ENCODE measurements at regions not wholly inside any gene's neighbourhood (a gene's known extent, or its start where the extent isn't known, plus 50 kb on each side); places are given as distances from the start of the nearest gene placed in this dataset.
A peak's percentile ranks its signal among the peaks of the same experiment; 100 is the strongest.

DNA sequence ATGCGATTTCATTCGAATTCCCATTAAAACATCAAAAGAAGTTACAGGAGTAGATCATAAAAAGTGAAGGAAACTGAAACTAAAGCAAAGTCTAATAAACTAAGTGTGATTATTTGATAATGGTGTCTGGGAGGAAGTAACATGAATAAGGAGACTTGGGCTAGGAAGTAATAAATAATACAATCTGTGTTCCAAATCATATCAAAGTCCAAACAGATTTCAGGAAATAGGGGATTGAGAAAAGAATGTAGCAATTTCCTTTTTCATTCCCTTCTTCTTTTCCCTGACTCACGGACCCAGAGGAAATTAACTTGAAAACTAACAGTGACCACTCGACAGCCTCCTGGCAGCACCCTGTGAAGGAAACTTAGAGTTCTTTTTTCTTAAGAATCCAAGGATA lies 758.4 kb upstream of the GCFC2 start:
- Histone ChIP-seq H3K27ac (ENCODE audit: low read depth, low read length) (no peak overlapping the region), H3K4me2 (ENCODE audit: low read length) (no peak overlapping the region), H3K18ac (ENCODE audit: low read length) (no peak overlapping the region), H3K36me3 (ENCODE audit: control insufficient read depth, insufficient read depth, low read length) (no peaks in the 10 kb centered on the region), H3K9ac (ENCODE audit: low read length) (no peak overlapping the region), H3K79me2 (ENCODE audit: control insufficient read depth, insufficient read depth, low read length) (no peaks in the 10 kb centered on the region), H3K4me1 (ENCODE audit: control insufficient read depth, low read depth, low read length) (peaks cover 2% of the 10 kb centered on the region), H3K79me1 (ENCODE audit: low read length) (no peaks in the 10 kb centered on the region), H4K5ac (ENCODE audit: low read length) (no peak overlapping the region), H2BK5ac (ENCODE audit: low read length) (no peak overlapping the region), H3K4ac (ENCODE audit: low read depth, low read length) (no peak overlapping the region), H3K27me3 (ENCODE audit: insufficient read depth, low read length, poor library complexity) (no peaks in the 10 kb centered on the region), H2BK15ac (replicated peaks; ENCODE audit: low read depth) (no peak overlapping the region), H3K56ac (ENCODE audit: low read length) (no peak overlapping the region), H2AK5ac (ENCODE audit: low read length) (no peak overlapping the region), H2BK120ac (ENCODE audit: low read depth, low read length) (no peak overlapping the region), H4K8ac (ENCODE audit: low read depth, low read length) (no peak overlapping the region), H3K23ac (ENCODE audit: low read length) (no peak overlapping the region), H3K4me3 (ENCODE audit: low read length) (no peak overlapping the region)
- no CpG with 5 or more reads among the region's 4 CpGs for WGBS (ENCODE audit: extremely low coverage, insufficient coverage, low lambda C conversion rate)
- no peak for DNase-seq

DNA sequence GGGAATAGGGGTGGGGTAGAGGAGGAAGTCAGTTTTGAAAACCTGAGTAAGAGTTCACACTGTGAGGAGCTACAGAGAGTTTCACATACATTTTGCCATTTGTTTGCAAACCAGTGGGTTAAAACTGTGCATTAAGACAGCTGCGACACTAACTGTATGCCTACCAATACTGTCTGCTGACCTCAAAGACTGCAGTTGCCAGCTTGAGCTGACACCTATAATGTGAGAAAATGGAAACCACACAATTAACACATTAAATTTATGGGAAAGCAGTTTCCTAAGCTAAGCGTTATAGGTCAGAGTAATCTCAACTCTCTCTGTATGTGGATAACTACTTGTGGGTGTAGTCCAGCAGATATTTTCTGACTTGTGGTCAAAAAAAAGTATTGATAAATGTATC lies 756.6 kb upstream of the GCFC2 start:
- Histone ChIP-seq H3K27ac (ENCODE audit: low read depth, low read length) (no peak overlapping the region), H2BK120ac (ENCODE audit: low read depth, low read length) (no peak overlapping the region), H3K4me2 (ENCODE audit: low read length) (no peak overlapping the region), H2AK5ac (ENCODE audit: low read length) (no peak overlapping the region), H3K9ac (ENCODE audit: low read length) (no peak overlapping the region), H2BK15ac (replicated peaks; ENCODE audit: low read depth) (no peak overlapping the region), H3K18ac (ENCODE audit: low read length) (no peak overlapping the region), H3K4me1 (ENCODE audit: control insufficient read depth, low read depth, low read length) (peaks cover 2% of the 10 kb centered on the region), H2BK5ac (ENCODE audit: low read length) (no peak overlapping the region), H3K27me3 (ENCODE audit: insufficient read depth, low read length, poor library complexity) (no peaks in the 10 kb centered on the region), H3K79me1 (ENCODE audit: low read length) (no peaks in the 10 kb centered on the region), H4K5ac (ENCODE audit: low read length) (no peak overlapping the region), H3K79me2 (ENCODE audit: control insufficient read depth, insufficient read depth, low read length) (no peaks in the 10 kb centered on the region), H3K56ac (ENCODE audit: low read length) (no peak overlapping the region), H3K4ac (ENCODE audit: low read depth, low read length) (no peak overlapping the region), H3K23ac (ENCODE audit: low read length) (no peak overlapping the region), H3K36me3 (ENCODE audit: control insufficient read depth, insufficient read depth, low read length) (no peaks in the 10 kb centered on the region), H3K4me3 (ENCODE audit: low read length) (no peak overlapping the region), H4K8ac (ENCODE audit: low read depth, low read length) (no peak overlapping the region)
- WGBS (ENCODE audit: extremely low coverage, insufficient coverage, low lambda C conversion rate) = no CpG with 5 or more reads among the region's 2 CpGs
- peak; percentile 11 for DNase-seq

DNA sequence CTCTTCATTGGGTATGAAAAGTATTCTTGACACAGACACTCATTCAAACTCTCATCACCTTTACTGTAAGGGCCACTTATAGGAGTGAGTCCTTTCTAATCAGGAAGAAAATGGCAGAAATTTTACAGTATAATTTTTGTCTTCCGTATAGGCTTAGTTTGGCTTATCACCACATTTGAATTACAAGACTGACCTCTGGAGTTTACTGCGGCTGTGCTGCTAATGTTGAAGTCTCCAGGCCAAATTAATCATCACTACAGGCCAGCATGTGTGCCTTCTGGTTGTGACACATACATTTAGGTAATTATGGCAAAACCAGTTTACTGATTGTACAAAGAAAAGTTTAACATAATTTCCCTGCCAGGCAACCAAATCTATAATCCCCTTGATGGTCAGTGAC lies 753.6 kb upstream of the GCFC2 start:
- H3K4me3 ChIP-seq (ENCODE audit: low read length) = no peak overlapping the region
- peaks cover 2% of the 10 kb centered on the region for H3K4me1 ChIP-seq (ENCODE audit: control insufficient read depth, low read depth, low read length)
- H4K8ac ChIP-seq (ENCODE audit: low read depth, low read length) = no peak overlapping the region
- H3K4ac ChIP-seq (ENCODE audit: low read depth, low read length) = peak overlapping the region; percentile 16
- no peak overlapping the region for H3K9ac ChIP-seq (ENCODE audit: low read length)
- H3K36me3 ChIP-seq (ENCODE audit: control insufficient read depth, insufficient read depth, low read length) = no peaks in the 10 kb centered on the region
- no peak overlapping the region for H3K4me2 ChIP-seq (ENCODE audit: low read length)
- no peaks in the 10 kb centered on the region for H3K79me1 ChIP-seq (ENCODE audit: low read length)
- H4K5ac ChIP-seq (ENCODE audit: low read length) = no peak overlapping the region
- H2AK5ac ChIP-seq (ENCODE audit: low read length) = no peak overlapping the region
- DNase-seq = peak; percentile 26
- no peak overlapping the region for H2BK5ac ChIP-seq (ENCODE audit: low read length)
- no peak overlapping the region for H3K56ac ChIP-seq (ENCODE audit: low read length)
- no peak overlapping the region for H2BK15ac ChIP-seq (replicated peaks; ENCODE audit: low read depth)
- H3K27me3 ChIP-seq (ENCODE audit: insufficient read depth, low read length, poor library complexity) = no peaks in the 10 kb centered on the region
- H3K79me2 ChIP-seq (ENCODE audit: control insufficient read depth, insufficient read depth, low read length) = no peaks in the 10 kb centered on the region
- H3K27ac ChIP-seq (ENCODE audit: low read depth, low read length) = no peak overlapping the region
- H3K18ac ChIP-seq (ENCODE audit: low read length) = no peak overlapping the region
- no peak overlapping the region for H2BK120ac ChIP-seq (ENCODE audit: low read depth, low read length)
- H3K23ac ChIP-seq (ENCODE audit: low read length) = no peak overlapping the region
- no CpG with 5 or more reads among the region's 2 CpGs for WGBS (ENCODE audit: extremely low coverage, insufficient coverage, low lambda C conversion rate)

DNA sequence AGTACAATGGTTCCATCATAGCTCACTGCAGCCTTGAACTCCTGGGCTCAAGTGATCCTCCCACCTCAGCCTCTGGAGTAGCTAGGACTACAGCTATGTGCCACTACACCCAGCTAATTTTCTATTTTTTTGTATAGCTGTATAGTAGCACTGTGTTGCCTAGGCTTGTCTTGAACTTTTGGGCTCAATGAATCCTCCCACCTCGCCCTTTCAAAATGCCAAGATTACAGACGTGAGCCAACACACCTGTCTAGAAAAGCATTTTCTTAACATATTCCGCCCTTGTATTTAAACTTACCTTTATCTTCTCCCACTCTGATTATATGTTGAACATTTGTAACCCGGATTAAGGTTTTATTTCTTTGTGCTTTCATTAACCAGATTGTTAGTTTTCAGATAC lies 750.7 kb upstream of the GCFC2 start:
- no peaks in the 10 kb centered on the region for H3K36me3 ChIP-seq (ENCODE audit: control insufficient read depth, insufficient read depth, low read length)
- H2AK5ac ChIP-seq (ENCODE audit: low read length) = no peak overlapping the region
- no peak overlapping the region for H3K18ac ChIP-seq (ENCODE audit: low read length)
- no peak overlapping the region for H2BK5ac ChIP-seq (ENCODE audit: low read length)
- H3K4me1 ChIP-seq (ENCODE audit: control insufficient read depth, low read depth, low read length) = no peaks in the 10 kb centered on the region
- H4K5ac ChIP-seq (ENCODE audit: low read length) = no peak overlapping the region
- no peak overlapping the region for H3K4me3 ChIP-seq (ENCODE audit: low read length)
- no peak overlapping the region for H3K23ac ChIP-seq (ENCODE audit: low read length)
- no peak overlapping the region for H3K27ac ChIP-seq (ENCODE audit: low read depth, low read length)
- no CpG with 5 or more reads among the region's 4 CpGs for WGBS (ENCODE audit: extremely low coverage, insufficient coverage, low lambda C conversion rate)
- no peak overlapping the region for H3K4ac ChIP-seq (ENCODE audit: low read depth, low read length)
- H3K4me2 ChIP-seq (ENCODE audit: low read length) = no peak overlapping the region
- H4K8ac ChIP-seq (ENCODE audit: low read depth, low read length) = no peak overlapping the region
- H3K56ac ChIP-seq (ENCODE audit: low read length) = no peak overlapping the region
- H2BK120ac ChIP-seq (ENCODE audit: low read depth, low read length) = no peak overlapping the region
- H2BK15ac ChIP-seq (replicated peaks; ENCODE audit: low read depth) = no peak overlapping the region
- H3K79me1 ChIP-seq (ENCODE audit: low read length) = no peaks in the 10 kb centered on the region
- no peaks in the 10 kb centered on the region for H3K27me3 ChIP-seq (ENCODE audit: insufficient read depth, low read length, poor library complexity)
- no peaks in the 10 kb centered on the region for H3K79me2 ChIP-seq (ENCODE audit: control insufficient read depth, insufficient read depth, low read length)
- no peak for DNase-seq
- H3K9ac ChIP-seq (ENCODE audit: low read length) = no peak overlapping the region

DNA sequence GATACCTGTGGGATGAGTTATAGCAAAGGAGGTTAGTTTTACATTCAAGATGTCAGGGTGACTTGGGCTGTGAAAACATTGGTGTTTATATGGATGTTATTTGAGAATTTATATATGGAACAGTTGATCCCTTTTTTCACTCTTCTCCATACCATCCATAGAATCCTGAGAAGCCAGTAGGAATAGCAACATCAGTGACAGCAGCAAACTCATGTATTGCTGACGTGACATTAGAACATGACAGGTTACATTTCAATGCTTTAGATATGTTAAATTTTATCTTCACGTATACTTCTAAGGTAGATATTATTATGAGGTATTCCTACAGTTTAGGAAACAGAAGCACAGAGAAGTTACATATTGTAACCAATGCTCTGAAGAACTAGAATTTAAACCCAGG lies 745.2 kb upstream of the GCFC2 start:
- H3K79me2 ChIP-seq (ENCODE audit: control insufficient read depth, insufficient read depth, low read length) = no peaks in the 10 kb centered on the region
- no peaks in the 10 kb centered on the region for H3K79me1 ChIP-seq (ENCODE audit: low read length)
- no peak overlapping the region for H3K4me3 ChIP-seq (ENCODE audit: low read length)
- H4K8ac ChIP-seq (ENCODE audit: low read depth, low read length) = no peak overlapping the region
- no peaks in the 10 kb centered on the region for H3K36me3 ChIP-seq (ENCODE audit: control insufficient read depth, insufficient read depth, low read length)
- no peak overlapping the region for H3K4ac ChIP-seq (ENCODE audit: low read depth, low read length)
- H3K27ac ChIP-seq (ENCODE audit: low read depth, low read length) = no peak overlapping the region
- no peak overlapping the region for H4K5ac ChIP-seq (ENCODE audit: low read length)
- no peak for DNase-seq
- H2AK5ac ChIP-seq (ENCODE audit: low read length) = no peak overlapping the region
- no peak overlapping the region for H3K9ac ChIP-seq (ENCODE audit: low read length)
- H2BK15ac ChIP-seq (replicated peaks; ENCODE audit: low read depth) = no peak overlapping the region
- no peaks in the 10 kb centered on the region for H3K4me1 ChIP-seq (ENCODE audit: control insufficient read depth, low read depth, low read length)
- WGBS (ENCODE audit: extremely low coverage, insufficient coverage, low lambda C conversion rate) = no CpG with 5 or more reads among the region's 2 CpGs
- no peak overlapping the region for H3K18ac ChIP-seq (ENCODE audit: low read length)
- H3K27me3 ChIP-seq (ENCODE audit: insufficient read depth, low read length, poor library complexity) = no peaks in the 10 kb centered on the region
- H3K4me2 ChIP-seq (ENCODE audit: low read length) = no peak overlapping the region
- no peak overlapping the region for H3K23ac ChIP-seq (ENCODE audit: low read length)
- H3K56ac ChIP-seq (ENCODE audit: low read length) = no peak overlapping the region
- no peak overlapping the region for H2BK5ac ChIP-seq (ENCODE audit: low read length)
- no peak overlapping the region for H2BK120ac ChIP-seq (ENCODE audit: low read depth, low read length)

DNA sequence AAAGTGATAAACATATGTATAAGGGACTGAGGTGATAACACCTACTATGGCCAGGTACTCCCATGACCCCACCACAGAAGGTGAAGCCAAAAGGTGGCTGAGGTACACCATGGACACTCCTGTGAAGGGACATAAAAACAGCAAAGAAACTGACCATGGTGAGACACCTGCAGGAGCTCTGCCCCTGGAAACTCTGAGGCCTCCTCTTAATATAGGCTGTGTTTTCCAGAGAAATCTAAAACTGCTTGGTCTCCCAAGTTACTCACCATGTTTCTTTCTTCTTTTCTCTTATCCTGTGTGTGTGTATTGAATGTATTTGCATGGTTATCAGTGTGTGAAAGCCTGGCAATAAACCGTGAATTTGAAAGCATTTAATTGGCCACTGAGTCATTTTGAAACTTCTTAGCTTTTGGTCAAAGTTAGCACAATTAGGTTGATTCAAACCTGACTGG lies 739.3 kb upstream of the GCFC2 start:
- no peak overlapping the region for H4K5ac ChIP-seq (ENCODE audit: low read length)
- peak; percentile 70 for DNase-seq
- no peaks in the 10 kb centered on the region for H3K27me3 ChIP-seq (ENCODE audit: insufficient read depth, low read length, poor library complexity)
- no peak overlapping the region for H3K4ac ChIP-seq (ENCODE audit: low read depth, low read length)
- no peaks in the 10 kb centered on the region for H3K79me2 ChIP-seq (ENCODE audit: control insufficient read depth, insufficient read depth, low read length)
- H2BK120ac ChIP-seq (ENCODE audit: low read depth, low read length) = no peak overlapping the region
- H3K79me1 ChIP-seq (ENCODE audit: low read length) = no peaks in the 10 kb centered on the region
- no peak overlapping the region for H3K9ac ChIP-seq (ENCODE audit: low read length)
- no peak overlapping the region for H3K4me2 ChIP-seq (ENCODE audit: low read length)
- H3K4me1 ChIP-seq (ENCODE audit: control insufficient read depth, low read depth, low read length) = peaks cover 4% of the 10 kb centered on the region
- no peak overlapping the region for H3K27ac ChIP-seq (ENCODE audit: low read depth, low read length)
- no peak overlapping the region for H2AK5ac ChIP-seq (ENCODE audit: low read length)
- WGBS (ENCODE audit: extremely low coverage, insufficient coverage, low lambda C conversion rate) = no CpG with 5 or more reads among the region's 1 CpG
- no peak overlapping the region for H2BK15ac ChIP-seq (replicated peaks; ENCODE audit: low read depth)
- H2BK5ac ChIP-seq (ENCODE audit: low read length) = no peak overlapping the region
- no peak overlapping the region for H3K23ac ChIP-seq (ENCODE audit: low read length)
- no peak overlapping the region for H3K56ac ChIP-seq (ENCODE audit: low read length)
- H3K36me3 ChIP-seq (ENCODE audit: control insufficient read depth, insufficient read depth, low read length) = no peaks in the 10 kb centered on the region
- no peak overlapping the region for H3K18ac ChIP-seq (ENCODE audit: low read length)
- no peak overlapping the region for H4K8ac ChIP-seq (ENCODE audit: low read depth, low read length)
- H3K4me3 ChIP-seq (ENCODE audit: low read length) = no peak overlapping the region

Measured in mesendoderm (in vitro differentiated cells).